Neural progenitor cell (in vitro differentiated cells): ENCODE measurements at regions not wholly inside any gene's neighbourhood (a gene's known extent, or its start where the extent isn't known, plus 50 kb on each side); places are given as distances from the start of the nearest gene placed in this dataset.

ENCODE experiments used
- EZH2phosphoT487 ChIP-seq: fragments of 200-600 bp; sonication (generic); IDR thresholded peaks from 2 replicates; pipeline ENCODE4 v1.6.1; 2017; ENCODE audit warnings: antibody characterized with exemption
- TF ChIP-seq, protein P1 (sequence below): fragments of 200-600 bp; sonication (generic); IDR thresholded peaks from 2 replicates; pipeline ENCODE4 v1.5.1; 2017; ENCODE audit warnings: antibody characterized with exemption, mild to moderate bottlenecking

DNA sequence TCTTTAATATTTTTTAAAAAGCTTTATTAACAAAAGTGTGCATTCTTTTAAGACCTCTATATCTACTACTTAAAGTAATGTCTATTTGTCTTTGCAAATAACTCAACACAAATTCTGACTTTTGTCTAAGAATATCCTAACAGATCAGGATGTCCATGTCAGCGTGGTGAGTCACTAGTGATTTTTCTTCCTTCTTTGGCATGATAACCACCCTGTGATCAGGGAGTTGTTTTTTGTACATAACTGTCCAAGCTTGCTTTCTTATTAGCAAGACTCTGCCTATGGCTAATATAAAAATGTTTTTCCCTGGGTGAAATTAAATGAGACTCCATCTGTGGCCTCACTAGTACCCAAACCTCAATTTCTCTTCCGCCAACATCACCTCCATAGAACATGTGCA is 688.9 kb upstream of the ADGRL2 start:
- TF ChIP-seq, protein P1, sequence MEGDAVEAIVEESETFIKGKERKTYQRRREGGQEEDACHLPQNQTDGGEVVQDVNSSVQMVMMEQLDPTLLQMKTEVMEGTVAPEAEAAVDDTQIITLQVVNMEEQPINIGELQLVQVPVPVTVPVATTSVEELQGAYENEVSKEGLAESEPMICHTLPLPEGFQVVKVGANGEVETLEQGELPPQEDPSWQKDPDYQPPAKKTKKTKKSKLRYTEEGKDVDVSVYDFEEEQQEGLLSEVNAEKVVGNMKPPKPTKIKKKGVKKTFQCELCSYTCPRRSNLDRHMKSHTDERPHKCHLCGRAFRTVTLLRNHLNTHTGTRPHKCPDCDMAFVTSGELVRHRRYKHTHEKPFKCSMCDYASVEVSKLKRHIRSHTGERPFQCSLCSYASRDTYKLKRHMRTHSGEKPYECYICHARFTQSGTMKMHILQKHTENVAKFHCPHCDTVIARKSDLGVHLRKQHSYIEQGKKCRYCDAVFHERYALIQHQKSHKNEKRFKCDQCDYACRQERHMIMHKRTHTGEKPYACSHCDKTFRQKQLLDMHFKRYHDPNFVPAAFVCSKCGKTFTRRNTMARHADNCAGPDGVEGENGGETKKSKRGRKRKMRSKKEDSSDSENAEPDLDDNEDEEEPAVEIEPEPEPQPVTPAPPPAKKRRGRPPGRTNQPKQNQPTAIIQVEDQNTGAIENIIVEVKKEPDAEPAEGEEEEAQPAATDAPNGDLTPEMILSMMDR, result no peak
- no peak for TF ChIP-seq EZH2phosphoT487
